HG03175 (cell line): ENCODE measurements at regions not wholly inside any gene's neighbourhood (a gene's known extent, or its start where the extent isn't known, plus 50 kb on each side); places are given as distances from the start of the nearest gene placed in this dataset.
"Not testable (repeated sequence)": the region's sequence is repeated elsewhere in the genome, so short reads cannot be mapped to it uniquely, and the experiment has no call there.

Experiments used
- ATAC-seq: cut with Tn5 transposase; IDR thresholded peaks from one replicate; pipeline ENCODE4 v1.9.1; 2021; ENCODE audit warnings: mild to moderate bottlenecking, moderate library complexity; ENCODE audit not compliant: unreplicated experiment

- no peak for ATAC-seq
Observed at GRCh38 chr5:174571662-174572397, 152.6 kb upstream of the MSX2 start.

- no peak for ATAC-seq
Observed at GRCh38 chr5:174572591-174572990, 151.8 kb upstream of the MSX2 start.

GRCh38 chr5:174573221-174573994, 151.0 kb upstream of the MSX2 start:
- no peak for ATAC-seq

GRCh38 chr5:174575043-174575442, 149.3 kb upstream of the MSX2 start:
- no peak for ATAC-seq

- ATAC-seq, result no peak
Observed at GRCh38 chr5:174576042-174576441, 148.3 kb upstream of the MSX2 start.

GRCh38 chr5:174581479-174581878, 142.9 kb upstream of the MSX2 start:
- ATAC-seq, result no peak

GRCh38 chr5:174581894-174582293, 142.5 kb upstream of the MSX2 start:
- no peak for ATAC-seq

GRCh38 chr5:174583071-174583470, 141.3 kb upstream of the MSX2 start:
- ATAC-seq, result no peak

GRCh38 chr5:174585472-174585871, 138.9 kb upstream of the MSX2 start:
- no peak for ATAC-seq

- ATAC-seq, result not testable (repeated sequence)
Observed at GRCh38 chr5:174586163-174586562, 138.2 kb upstream of the MSX2 start.

GRCh38 chr5:174589011-174589410, 135.4 kb upstream of the MSX2 start:
- ATAC-seq, result no peak

- ATAC-seq, result no peak
Observed at GRCh38 chr5:174589599-174589998, 134.8 kb upstream of the MSX2 start.

- ATAC-seq, result no peak
Observed at GRCh38 chr5:174590820-174591219, 133.6 kb upstream of the MSX2 start.

- no peak for ATAC-seq
Observed at GRCh38 chr5:174596429-174596828, 128.0 kb upstream of the MSX2 start.

GRCh38 chr5:174599992-174600391, 124.4 kb upstream of the MSX2 start:
- ATAC-seq, result no peak

- ATAC-seq, result no peak
Observed at GRCh38 chr5:174601946-174602345, 122.4 kb upstream of the MSX2 start.

- no peak for ATAC-seq
Observed at GRCh38 chr5:174606153-174606552, 118.2 kb upstream of the MSX2 start.

- ATAC-seq, result no peak
Observed at GRCh38 chr5:174606646-174607045, 117.7 kb upstream of the MSX2 start.

GRCh38 chr5:174607205-174607604, 117.2 kb upstream of the MSX2 start:
- ATAC-seq, result no peak

GRCh38 chr5:174607916-174608315, 116.5 kb upstream of the MSX2 start:
- ATAC-seq, result no peak

- ATAC-seq, result peak; percentile 46
Observed at GRCh38 chr5:174608631-174609097, 115.7 kb upstream of the MSX2 start.

GRCh38 chr5:174609116-174609515, 115.3 kb upstream of the MSX2 start:
- ATAC-seq, result peak; percentile 12
